ENCODE measurements at regions not wholly inside any gene's neighbourhood (a gene's known extent, or its start where the extent isn't known, plus 50 kb on each side); places are given as distances from the start of the nearest gene placed in this dataset.
"Not testable (repeated sequence)": the region's sequence is repeated elsewhere in the genome, so short reads cannot be mapped to it uniquely, and the experiment has no call there.

DNA sequence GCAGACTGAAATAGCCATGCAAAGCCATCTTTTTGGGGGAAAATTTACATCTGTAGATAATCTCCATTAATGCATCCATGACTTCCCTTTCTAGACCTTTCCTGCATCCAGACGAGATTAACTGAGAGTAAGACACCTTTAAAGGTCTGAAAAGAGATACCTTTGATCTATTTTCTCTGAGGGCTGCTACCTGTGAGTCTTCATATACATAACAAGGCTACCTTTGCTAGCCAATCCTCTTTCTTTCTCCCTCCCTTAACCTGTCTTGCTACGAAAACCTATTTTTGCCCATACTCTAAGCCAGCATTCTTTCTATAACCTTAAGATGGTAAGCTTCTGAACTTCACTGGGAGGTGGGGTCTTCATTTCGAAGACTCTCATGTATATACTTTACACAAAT, 908.5 kb upstream of the FBXO33 start:
- CTCF ChIA-PET = no interaction called here
- Mint-ChIP-seq H3K36me3 (no peaks in the 10 kb centered on the region), H3K9me3 (ENCODE audit: low read depth) (peaks cover 2% of the 10 kb centered on the region), H3K4me1 (no peaks in the 10 kb centered on the region), H3K27ac (no peak overlapping the region), H3K4me3 (no peak overlapping the region), H3K27me3 (no peaks in the 10 kb centered on the region)
- ATAC-seq = no peak
- no peak for DNase-seq

- CTCF ChIA-PET = no interaction called here
- Mint-ChIP-seq H3K4me1 (no peaks in the 10 kb centered on the region), H3K4me3 (no peak overlapping the region), H3K27me3 (no peaks in the 10 kb centered on the region), H3K9me3 (ENCODE audit: low read depth) (peaks cover 5% of the 10 kb centered on the region), H3K27ac (no peak overlapping the region), H3K36me3 (no peaks in the 10 kb centered on the region)
- DNase-seq = no peak
- ATAC-seq = no peak
Measured at GRCh38 chr14:40336846-40337245, 904.6 kb upstream of the FBXO33 start.

- H3K4me3 Mint-ChIP-seq; H3K27ac Mint-ChIP-seq; DNase-seq; H3K36me3 Mint-ChIP-seq; ATAC-seq; H3K9me3 Mint-ChIP-seq (ENCODE audit: low read depth); H3K27me3 Mint-ChIP-seq; H3K4me1 Mint-ChIP-seq; CTCF ChIA-PET: not testable (repeated sequence)
Measured at GRCh38 chr14:40326519-40326918, 894.3 kb upstream of the FBXO33 start.

DNA sequence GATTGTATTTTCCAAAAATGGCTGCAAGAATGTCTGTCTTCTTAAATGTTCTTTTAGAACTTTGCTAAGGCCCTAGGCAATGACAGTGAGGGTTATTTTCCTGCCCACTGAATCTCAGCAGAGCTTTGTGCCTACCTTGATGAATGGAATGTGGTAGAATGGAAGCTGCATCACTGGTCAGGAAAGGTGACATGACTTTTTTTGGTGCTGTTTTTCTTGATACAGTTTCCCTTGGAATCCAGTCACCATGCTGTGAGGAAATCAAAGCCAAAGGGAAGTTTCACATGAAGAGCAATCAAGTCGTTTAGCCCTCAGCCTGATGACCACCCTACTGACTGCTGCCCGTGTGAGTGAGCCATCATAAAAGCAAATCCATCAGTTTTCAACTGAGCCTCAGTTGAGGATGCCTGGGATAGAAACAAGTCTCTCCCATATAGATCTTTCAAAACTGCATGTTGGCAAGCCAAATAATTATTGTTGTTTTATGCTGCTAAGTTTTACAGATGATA, 886.0 kb upstream of the FBXO33 start:
- H3K4me1 Mint-ChIP-seq = no peaks in the 10 kb centered on the region
- DNase-seq (no peak), ATAC-seq (no peak)
- peaks cover 5% of the 10 kb centered on the region for H3K9me3 Mint-ChIP-seq (ENCODE audit: low read depth)
- no peak overlapping the region for H3K4me3 Mint-ChIP-seq
- H3K27ac Mint-ChIP-seq = no peak overlapping the region
- CTCF ChIA-PET = no interaction called here
- no peaks in the 10 kb centered on the region for H3K27me3 Mint-ChIP-seq
- H3K36me3 Mint-ChIP-seq = no peaks in the 10 kb centered on the region

DNA sequence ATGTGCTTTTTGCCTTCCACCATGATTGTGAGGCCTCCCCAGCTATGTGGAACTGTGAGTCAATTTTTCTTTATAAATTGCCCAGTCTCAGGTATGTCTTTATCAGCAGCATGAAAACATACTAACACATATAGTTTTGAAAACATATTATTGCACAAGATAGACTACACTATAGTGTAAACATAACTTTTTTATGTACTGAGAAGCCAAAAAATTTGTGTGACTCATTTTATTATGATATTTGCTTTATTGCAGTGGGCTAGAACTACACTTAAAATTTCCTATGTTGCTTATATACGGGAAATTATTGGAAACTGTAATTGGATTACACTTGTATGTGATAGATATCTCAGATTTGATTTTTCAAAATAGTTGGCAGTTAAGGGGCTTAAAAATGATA, 885.5 kb upstream of the FBXO33 start:
- no peaks in the 10 kb centered on the region for H3K27me3 Mint-ChIP-seq

DNA sequence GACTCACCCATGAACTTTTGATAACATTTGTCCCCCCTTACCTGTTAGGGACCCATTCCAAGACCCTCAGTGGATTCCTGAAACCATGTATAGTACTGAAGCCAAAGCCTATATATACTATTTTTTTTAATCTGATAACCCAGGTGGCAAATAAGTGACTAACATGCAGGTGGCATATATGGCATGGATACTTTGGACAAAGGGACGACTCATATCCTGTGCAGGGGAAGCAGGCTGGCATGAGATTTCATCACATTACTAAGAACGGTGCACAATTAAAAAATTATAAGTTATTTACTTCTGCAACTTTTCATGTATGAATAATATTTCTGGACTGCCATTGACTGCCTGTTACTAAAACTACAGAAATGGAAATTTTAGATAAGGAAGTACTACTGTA, 880.1 kb upstream of the FBXO33 start:
- no peak for DNase-seq
- no peak overlapping the region for H3K27ac Mint-ChIP-seq
- H3K9me3 Mint-ChIP-seq (ENCODE audit: low read depth) = no peaks in the 10 kb centered on the region
- no peak for ATAC-seq
- CTCF ChIA-PET = no interaction called here
- H3K4me3 Mint-ChIP-seq = no peak overlapping the region
- no peaks in the 10 kb centered on the region for H3K36me3 Mint-ChIP-seq
- H3K4me1 Mint-ChIP-seq = no peaks in the 10 kb centered on the region
- no peaks in the 10 kb centered on the region for H3K27me3 Mint-ChIP-seq

More for the DNA sequence above, 885.5 kb upstream of the FBXO33 start:
- ATAC-seq (no peak), DNase-seq (no peak)
- Mint-ChIP-seq H3K27ac (no peak overlapping the region), H3K36me3 (no peaks in the 10 kb centered on the region), H3K4me1 (no peaks in the 10 kb centered on the region), H3K9me3 (ENCODE audit: low read depth) (peaks cover 3% of the 10 kb centered on the region), H3K4me3 (no peak overlapping the region)
- CTCF ChIA-PET = no interaction called here

- CTCF ChIA-PET = no interaction called here
- H3K27me3 Mint-ChIP-seq = no peaks in the 10 kb centered on the region
- no peak overlapping the region for H3K4me3 Mint-ChIP-seq
Measured at GRCh38 chr14:40309124-40309523, 876.9 kb upstream of the FBXO33 start.

DNA sequence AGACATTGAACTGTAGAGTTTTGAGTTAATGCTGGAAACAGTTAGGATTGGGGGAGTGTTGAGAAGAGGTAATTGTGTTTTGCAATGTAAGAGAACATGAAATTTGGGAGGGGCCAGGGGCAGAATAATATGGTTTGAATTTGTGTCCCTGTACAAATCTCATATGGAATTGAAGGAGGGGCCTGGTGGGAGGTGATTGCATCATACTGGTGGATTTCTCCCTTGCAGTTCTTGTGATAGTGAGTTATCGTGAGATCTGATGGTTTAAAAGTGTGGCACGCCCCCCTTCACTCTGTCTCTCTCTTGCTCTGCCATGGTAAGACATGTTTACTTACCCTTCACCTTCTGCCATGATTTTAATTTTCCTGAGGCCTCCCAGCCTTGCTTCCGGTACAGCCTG, 876.0 kb upstream of the FBXO33 start:
- Mint-ChIP-seq H3K4me3 (no peak overlapping the region), H3K27me3 (no peaks in the 10 kb centered on the region), H3K4me1 (no peaks in the 10 kb centered on the region), H3K27ac (no peak overlapping the region), H3K9me3 (ENCODE audit: low read depth) (peaks cover 2% of the 10 kb centered on the region), H3K36me3 (no peaks in the 10 kb centered on the region)
- no peak for ATAC-seq
- no peak for DNase-seq
- CTCF ChIA-PET = no interaction called here

More at GRCh38 chr14:40309124-40309523, 876.9 kb upstream of the FBXO33 start:
- DNase-seq (no peak), ATAC-seq (no peak)
- no peaks in the 10 kb centered on the region for H3K36me3 Mint-ChIP-seq
- H3K27ac Mint-ChIP-seq = no peak overlapping the region
- peaks cover 2% of the 10 kb centered on the region for H3K9me3 Mint-ChIP-seq (ENCODE audit: low read depth)
- no peaks in the 10 kb centered on the region for H3K4me1 Mint-ChIP-seq

- ATAC-seq (no peak), DNase-seq (no peak)
- Mint-ChIP-seq H3K4me3 (no peak overlapping the region), H3K36me3 (no peaks in the 10 kb centered on the region), H3K27me3 (no peaks in the 10 kb centered on the region), H3K27ac (no peak overlapping the region), H3K9me3 (ENCODE audit: low read depth) (peaks cover 3% of the 10 kb centered on the region), H3K4me1 (no peaks in the 10 kb centered on the region)
- CTCF ChIA-PET = no interaction called here
Measured at GRCh38 chr14:40296821-40297220, 864.6 kb upstream of the FBXO33 start.

DNA sequence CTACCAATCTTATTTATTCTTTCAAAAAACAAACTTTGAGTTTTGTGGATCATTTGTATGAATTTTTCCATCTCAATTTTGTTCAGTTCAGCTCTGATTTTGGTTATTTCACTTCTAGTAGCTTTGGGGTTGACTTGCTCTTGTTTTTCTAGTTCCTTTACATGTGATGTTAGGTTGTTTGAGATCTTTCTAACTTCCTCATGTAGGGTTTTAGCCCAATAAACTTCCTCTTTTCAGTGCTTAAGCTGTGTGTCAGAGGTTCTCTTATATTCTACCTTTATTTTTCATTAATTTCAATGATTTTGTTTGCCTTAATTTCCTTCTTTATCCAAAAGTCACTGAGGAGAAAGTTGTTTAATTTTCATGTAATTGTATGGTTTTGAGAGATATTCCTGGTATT, 860.4 kb upstream of the FBXO33 start:
- H3K27me3 Mint-ChIP-seq = no peaks in the 10 kb centered on the region
- DNase-seq (no peak), ATAC-seq (no peak)
- H3K36me3 Mint-ChIP-seq = no peaks in the 10 kb centered on the region
- H3K4me3 Mint-ChIP-seq = no peak overlapping the region
- CTCF ChIA-PET = no interaction called here
- no peak overlapping the region for H3K27ac Mint-ChIP-seq
- H3K4me1 Mint-ChIP-seq = no peaks in the 10 kb centered on the region
- peaks cover 5% of the 10 kb centered on the region for H3K9me3 Mint-ChIP-seq (ENCODE audit: low read depth)

- Mint-ChIP-seq H3K27ac (no peak overlapping the region), H3K27me3 (no peaks in the 10 kb centered on the region), H3K4me3 (no peak overlapping the region), H3K4me1 (no peaks in the 10 kb centered on the region), H3K9me3 (ENCODE audit: low read depth) (peaks cover 9% of the 10 kb centered on the region), H3K36me3 (no peaks in the 10 kb centered on the region)
- CTCF ChIA-PET = no interaction called here
- ATAC-seq (no peak), DNase-seq (no peak)
Measured at GRCh38 chr14:40282196-40282595, 850.0 kb upstream of the FBXO33 start.

GRCh38 chr14:40280652-40281051, 848.4 kb upstream of the FBXO33 start:
- Mint-ChIP-seq H3K9me3 (ENCODE audit: low read depth) (peaks cover 9% of the 10 kb centered on the region), H3K27ac (no peak overlapping the region), H3K4me1 (no peaks in the 10 kb centered on the region), H3K27me3 (no peaks in the 10 kb centered on the region), H3K36me3 (no peaks in the 10 kb centered on the region), H3K4me3 (no peak overlapping the region)
- CTCF ChIA-PET = no interaction called here
- DNase-seq (no peak), ATAC-seq (no peak)

- Mint-ChIP-seq H3K36me3 (no peaks in the 10 kb centered on the region), H3K27ac (no peak overlapping the region), H3K27me3 (no peaks in the 10 kb centered on the region), H3K9me3 (ENCODE audit: low read depth) (peaks cover 7% of the 10 kb centered on the region), H3K4me1 (no peaks in the 10 kb centered on the region), H3K4me3 (no peak overlapping the region)
- ATAC-seq (no peak), DNase-seq (no peak)
- CTCF ChIA-PET = no interaction called here
Measured at GRCh38 chr14:40273417-40273816, 841.2 kb upstream of the FBXO33 start.

GRCh38 chr14:40271480-40271879, 839.2 kb upstream of the FBXO33 start:
- ATAC-seq (no peak), DNase-seq (no peak)
- Mint-ChIP-seq H3K27ac (no peak overlapping the region), H3K9me3 (ENCODE audit: low read depth) (no peaks in the 10 kb centered on the region), H3K36me3 (no peaks in the 10 kb centered on the region), H3K4me3 (no peak overlapping the region), H3K4me1 (no peaks in the 10 kb centered on the region), H3K27me3 (no peaks in the 10 kb centered on the region)
- CTCF ChIA-PET = no interaction called here

GRCh38 chr14:40269436-40269835, 837.2 kb upstream of the FBXO33 start:
- ATAC-seq (no peak), DNase-seq (no peak)
- H3K4me1 Mint-ChIP-seq = no peaks in the 10 kb centered on the region
- H3K27me3 Mint-ChIP-seq = no peaks in the 10 kb centered on the region
- H3K27ac Mint-ChIP-seq = no peak overlapping the region
- no peaks in the 10 kb centered on the region for H3K36me3 Mint-ChIP-seq
- no peaks in the 10 kb centered on the region for H3K9me3 Mint-ChIP-seq (ENCODE audit: low read depth)
- H3K4me3 Mint-ChIP-seq = no peak overlapping the region
- CTCF ChIA-PET = no interaction called here
